HG02884 (cell line): ENCODE measurements at regions not wholly inside any gene's neighbourhood (a gene's known extent, or its start where the extent isn't known, plus 50 kb on each side); places are given as distances from the start of the nearest gene placed in this dataset.
"Not testable (repeated sequence)": the region's sequence is repeated elsewhere in the genome, so short reads cannot be mapped to it uniquely, and the experiment has no call there.

ENCODE experiments used
- ATAC-seq: cut with Tn5 transposase; IDR thresholded peaks from one replicate; pipeline ENCODE4 v1.9.1; 2021; ENCODE audit warnings: mild to moderate bottlenecking, moderate library complexity; ENCODE audit not compliant: unreplicated experiment

DNA sequence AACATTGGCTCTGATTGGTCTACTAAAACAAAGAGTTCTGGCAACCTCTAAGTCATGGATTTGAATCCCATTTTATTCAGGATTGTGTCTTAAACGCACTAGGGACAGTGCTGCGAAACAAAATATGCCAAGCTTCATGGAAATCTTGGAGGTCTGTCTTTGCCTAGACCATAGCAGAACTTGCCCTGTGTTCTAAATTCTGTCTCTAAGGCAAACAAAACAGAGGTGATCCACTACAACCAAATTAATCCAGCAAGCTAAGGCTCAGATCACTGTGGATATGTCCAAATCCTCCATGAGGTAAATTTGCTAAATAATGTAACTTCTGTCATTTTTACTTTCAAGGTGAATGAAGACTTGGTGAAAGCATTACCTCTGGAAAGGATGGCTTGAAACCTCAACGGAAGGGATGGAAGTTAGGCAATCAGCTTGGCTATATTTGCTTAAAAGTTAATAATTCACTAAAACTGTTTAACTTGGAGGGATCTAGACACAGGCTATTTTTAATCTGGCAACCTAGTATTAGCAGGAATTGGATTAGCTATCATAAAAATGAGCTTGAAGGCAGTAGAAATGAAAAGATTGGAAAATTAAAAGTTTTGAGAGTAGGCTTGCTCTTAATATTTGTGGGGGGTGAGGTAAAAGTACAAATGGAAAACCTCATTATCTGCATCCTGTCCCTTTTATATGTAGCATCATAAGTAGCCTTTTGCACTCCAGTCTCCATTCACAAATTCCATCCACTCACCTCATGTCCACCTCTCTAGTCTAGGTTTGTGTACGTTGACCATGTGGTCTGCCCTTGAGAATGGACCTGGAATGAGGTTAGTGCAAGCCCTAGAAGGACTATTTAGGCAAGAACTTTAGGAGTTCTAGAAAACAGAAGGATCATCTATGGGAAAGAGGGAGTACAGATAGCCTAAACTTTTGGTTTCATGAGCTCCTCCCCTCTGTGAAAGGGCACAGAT lies 176.2 kb downstream of the SMC2 start:
- ATAC-seq, result no peak

GRCh38 chr9:104276709-104277245 lies 182.7 kb downstream of the SMC2 start:
- ATAC-seq, result no peak

DNA sequence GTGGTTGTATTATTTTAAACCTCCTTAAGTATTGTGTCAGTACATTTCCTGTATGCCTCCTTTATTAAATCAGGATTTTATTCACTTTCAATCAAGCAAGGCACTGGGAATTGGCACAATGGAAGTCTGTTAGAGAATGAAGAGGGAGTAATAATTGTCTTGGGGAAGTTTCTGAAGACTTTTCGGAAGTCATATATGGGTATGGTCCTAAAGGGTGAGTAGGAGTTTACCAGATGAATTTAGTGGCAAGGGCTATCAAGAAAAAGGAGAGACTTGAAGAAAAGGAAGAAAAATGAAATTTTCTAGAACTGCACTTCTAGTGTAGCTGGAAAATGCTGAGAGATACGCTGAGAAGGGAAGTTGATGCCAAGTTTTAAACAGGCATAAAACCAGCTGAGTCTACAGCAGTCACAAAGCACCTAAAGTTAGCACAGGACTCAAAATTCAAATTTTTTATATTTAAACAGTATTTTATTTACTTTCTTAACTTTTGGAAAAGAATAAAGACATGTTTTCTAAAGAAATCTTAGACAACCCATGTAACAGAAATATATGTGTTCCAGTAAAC lies 184.9 kb downstream of the SMC2 start:
- no peak for ATAC-seq

GRCh38 chr9:104279535-104280177 lies 185.5 kb downstream of the SMC2 start:
- ATAC-seq, result no peak

DNA sequence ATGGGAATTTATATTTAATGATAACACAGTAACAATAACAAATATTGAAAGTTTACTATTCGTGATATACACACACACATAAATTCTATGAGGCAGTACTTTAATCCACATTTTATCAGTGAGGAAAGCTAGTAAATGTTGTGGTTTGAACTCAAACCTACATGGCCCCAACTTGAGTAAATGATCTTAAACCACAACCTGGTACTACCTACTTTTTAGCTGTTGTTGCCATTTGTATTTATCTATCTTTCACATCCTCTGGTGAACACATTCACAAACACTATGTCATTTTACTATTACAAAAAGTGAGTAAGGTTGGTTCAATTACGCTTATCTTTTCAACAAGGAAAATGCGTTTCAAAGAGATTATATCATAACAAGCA lies 186.1 kb downstream of the SMC2 start:
- no peak for ATAC-seq

DNA sequence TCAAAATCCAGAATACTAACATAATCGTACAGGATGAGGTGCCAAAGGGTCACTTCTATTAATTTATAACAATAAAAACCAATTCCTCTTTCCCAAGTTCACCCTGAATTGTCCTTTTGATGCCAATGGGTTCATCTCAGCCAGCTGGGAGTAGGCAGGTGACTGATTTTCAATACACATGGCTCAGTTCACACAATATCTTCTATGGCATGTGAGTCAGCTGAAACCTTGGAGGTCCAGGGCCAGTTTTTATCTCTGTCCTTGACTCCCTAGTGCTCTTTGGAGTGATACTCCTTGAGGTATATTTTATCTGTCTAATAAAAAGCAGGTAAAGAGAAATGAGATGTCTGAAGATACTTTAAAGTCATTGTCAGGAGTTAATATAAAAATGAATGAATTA lies 186.6 kb downstream of the SMC2 start:
- no peak for ATAC-seq

- no peak for ATAC-seq
Observed at GRCh38 chr9:104286187-104286586, 192.1 kb downstream of the SMC2 start.

DNA sequence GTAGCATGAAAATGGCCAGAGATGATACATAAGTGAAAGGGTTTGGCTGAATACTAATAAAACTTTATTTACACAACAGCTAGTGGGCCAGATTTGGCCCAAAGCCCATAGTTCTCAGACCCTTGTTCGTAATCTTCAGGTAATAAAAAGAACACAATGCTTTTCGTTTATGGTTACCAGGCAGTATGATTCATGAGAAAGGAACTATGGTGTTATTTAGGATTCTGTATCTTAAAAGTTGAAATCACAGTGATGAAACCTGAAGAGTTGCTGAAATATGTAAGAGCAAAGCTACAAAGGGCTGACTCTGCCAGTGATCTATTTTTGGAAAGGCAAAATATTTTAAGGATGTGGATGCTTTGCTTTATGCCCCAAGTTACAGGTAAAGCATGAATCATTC lies 192.7 kb downstream of the SMC2 start:
- no peak for ATAC-seq

DNA sequence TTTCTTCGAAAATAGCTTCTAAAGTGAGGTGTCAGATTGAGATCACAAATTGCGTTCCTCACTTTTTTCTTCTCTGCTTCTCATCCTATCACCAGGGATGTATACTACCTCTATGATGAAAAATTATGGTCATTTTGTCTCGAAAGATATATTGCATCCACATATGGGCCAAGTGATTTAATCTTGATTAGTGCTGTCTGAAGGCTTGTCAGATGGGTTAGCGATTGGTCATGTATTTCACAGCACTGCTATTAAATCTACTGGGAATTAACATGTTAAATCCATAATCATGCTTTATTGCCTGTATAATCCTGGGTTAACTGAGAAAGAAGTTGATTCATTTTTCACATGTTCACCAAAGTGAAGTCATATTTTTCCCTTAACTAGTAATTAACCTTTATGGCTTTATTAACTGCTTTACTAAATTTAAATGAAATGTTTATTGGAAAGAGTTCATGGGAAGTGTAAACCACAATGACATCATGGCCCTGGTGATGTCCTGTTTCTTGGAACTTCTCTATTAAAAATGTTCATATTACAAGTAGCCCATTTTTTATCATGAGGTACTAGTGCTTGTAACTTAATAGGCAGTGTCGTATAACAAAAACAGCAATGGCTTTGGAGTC lies 193.3 kb downstream of the SMC2 start:
- ATAC-seq, result no peak

- ATAC-seq, result no peak
Observed at GRCh38 chr9:104293877-104294276, 199.8 kb downstream of the SMC2 start.

GRCh38 chr9:104300124-104300523 lies 203.9 kb upstream of the OR13F1 start:
- ATAC-seq, result no peak

GRCh38 chr9:104301755-104302154 lies 202.3 kb upstream of the OR13F1 start:
- no peak for ATAC-seq

- no peak for ATAC-seq
Observed at GRCh38 chr9:104302775-104303174, 201.3 kb upstream of the OR13F1 start.

GRCh38 chr9:104304925-104305324 lies 199.1 kb upstream of the OR13F1 start:
- no peak for ATAC-seq

DNA sequence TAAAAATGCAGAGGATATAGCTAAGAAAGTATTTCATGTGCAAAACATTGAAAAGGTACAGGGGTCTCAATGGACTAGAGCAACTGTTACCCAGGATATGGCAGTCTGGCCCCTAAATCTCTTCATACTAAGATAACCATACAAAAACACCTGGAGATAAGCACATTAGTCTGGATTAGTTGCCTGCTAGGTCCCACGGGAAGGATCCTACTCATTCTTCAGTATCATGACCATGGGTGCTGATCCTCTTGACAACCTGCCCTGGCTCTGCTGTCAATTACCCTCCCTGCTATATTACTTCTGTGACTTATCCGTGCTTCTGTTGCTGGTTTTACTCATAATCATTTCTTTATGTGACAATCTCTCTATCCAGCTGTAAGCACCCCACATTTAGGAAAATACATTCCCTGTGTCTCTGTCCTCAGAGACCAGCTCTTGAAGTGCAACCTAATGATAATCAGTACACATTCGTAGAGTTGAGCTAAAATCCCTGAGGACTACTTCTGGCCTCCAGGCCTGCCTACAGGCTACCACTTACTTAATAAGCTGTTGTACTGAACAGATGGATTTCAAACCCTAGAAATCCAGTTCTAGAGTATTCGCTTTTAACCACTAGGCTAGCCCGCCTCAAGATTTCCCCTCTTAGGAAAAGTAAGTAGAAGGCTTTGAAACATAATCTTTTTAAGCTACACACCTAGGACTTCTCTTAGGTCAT lies 190.5 kb upstream of the OR13F1 start:
- no peak for ATAC-seq

DNA sequence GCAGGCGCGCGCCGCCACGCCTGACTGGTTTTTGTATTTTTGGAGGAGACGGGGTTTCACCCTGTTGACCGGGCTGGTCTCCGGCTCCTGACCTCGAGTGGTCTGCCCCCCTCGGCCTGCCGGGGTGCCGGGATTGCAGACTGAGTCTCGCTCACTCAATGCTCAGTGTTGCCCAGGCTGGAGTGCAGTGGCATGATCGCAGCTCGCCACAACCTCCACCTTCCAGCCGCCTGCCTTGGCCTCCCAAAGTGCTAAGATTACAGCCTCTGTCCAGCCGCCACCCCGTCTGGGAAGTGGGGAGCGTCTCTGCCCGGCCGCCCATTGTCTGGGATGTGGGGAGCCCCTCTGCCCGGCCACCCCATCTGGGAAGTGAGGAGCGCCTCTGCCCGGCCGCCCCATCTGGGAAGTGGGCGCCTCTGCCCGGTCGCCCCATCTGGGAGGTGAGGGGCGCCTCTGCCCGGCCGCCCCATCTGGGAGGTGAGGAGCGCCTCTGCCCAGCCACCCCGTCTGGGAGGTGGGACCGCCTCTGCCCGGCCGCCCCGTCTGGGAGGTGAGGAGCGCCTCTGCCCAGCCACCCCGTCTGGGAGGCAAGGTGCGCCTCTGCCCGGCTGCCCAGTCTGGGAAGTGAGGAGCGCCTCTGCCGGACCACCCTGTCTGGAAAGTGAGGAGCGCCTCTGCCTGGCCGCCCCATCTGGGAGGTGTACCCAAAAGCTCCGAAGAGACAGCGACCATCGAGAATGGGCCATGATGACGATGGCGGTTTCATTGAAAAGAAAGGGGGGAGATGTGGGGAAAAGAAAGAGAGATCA lies 187.7 kb upstream of the OR13F1 start:
- not testable (repeated sequence) for ATAC-seq

DNA sequence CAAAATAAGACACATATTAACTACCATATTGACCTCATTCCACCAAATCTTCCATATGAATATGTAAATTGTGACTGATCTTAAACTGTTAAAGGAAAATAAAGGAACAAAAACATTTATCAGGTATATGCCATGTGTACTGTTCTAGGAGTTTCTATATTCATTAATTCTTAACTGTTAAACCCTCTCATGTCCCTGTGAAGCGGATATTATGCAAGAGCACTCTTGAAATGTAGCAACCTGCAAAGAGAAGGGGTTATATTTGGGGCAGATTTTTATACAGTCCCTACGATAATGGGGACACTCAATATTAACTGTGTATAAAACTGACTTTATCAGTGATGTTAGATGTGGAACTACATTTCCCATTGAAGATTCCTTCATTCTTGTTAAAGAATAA lies 184.9 kb upstream of the OR13F1 start:
- no peak for ATAC-seq

- no peak for ATAC-seq
Observed at GRCh38 chr9:104319685-104320084, 184.4 kb upstream of the OR13F1 start.

GRCh38 chr9:104322596-104322995 lies 181.5 kb upstream of the OR13F1 start:
- ATAC-seq, result no peak
